Mesenchymal stem cell (in vitro differentiated cells and primary cell): ENCODE measurements at regions not wholly inside any gene's neighbourhood (a gene's known extent, or its start where the extent isn't known, plus 50 kb on each side); places are given as distances from the start of the nearest gene placed in this dataset.

Experiments
- DNase-seq: peaks from one replicate; pipeline ENCODE4 v3.0.0-alpha.2; 2013
- H2AFZ ChIP-seq: one replicate; pipeline ENCODE4 v1.6.1; 2013; ENCODE audit warnings: low read depth, mild to moderate bottlenecking, control low read depth, inconsistent platforms, low read length, moderate library complexity
- H2AK5ac ChIP-seq: 2 replicates; pipeline ENCODE4 v1.6.1; 2013; ENCODE audit warnings: low read length, moderate library complexity, mild to moderate bottlenecking, inconsistent platforms; ENCODE audit not compliant: severe bottlenecking
- H2BK120ac ChIP-seq: one replicate; pipeline ENCODE4 v1.6.1; 2013; ENCODE audit warnings: low read depth, mild to moderate bottlenecking, inconsistent platforms, low read length, moderate library complexity
- H2BK12ac ChIP-seq, 2 experiments: one replicate each; pipeline ENCODE4 v1.6.1; 2013; ENCODE audit warnings: inconsistent platforms in 2 of 2, low read length in 2 of 2, mild to moderate bottlenecking in 2 of 2, moderate library complexity in 2 of 2, control low read depth in 1 of 2
- H2BK15ac ChIP-seq: one replicate; pipeline ENCODE4 v1.6.1; 2013; ENCODE audit warnings: mild to moderate bottlenecking, low read depth, inconsistent platforms; ENCODE audit not compliant: poor library complexity, severe bottlenecking
- H2BK5ac ChIP-seq: 2 replicates; pipeline ENCODE4 v1.6.1; 2013; ENCODE audit warnings: low read depth, mild to moderate bottlenecking, low read length, control low read depth, inconsistent platforms; ENCODE audit not compliant: poor library complexity, severe bottlenecking
- H3K14ac ChIP-seq, 2 experiments: one replicate each; pipeline ENCODE4 v1.6.1; 2013; ENCODE audit warnings: inconsistent platforms in 2 of 2, low read length in 2 of 2, control low read depth in 1 of 2, mild to moderate bottlenecking in 1 of 2, moderate library complexity in 1 of 2
- H3K18ac ChIP-seq, 2 experiments: one replicate each; pipeline ENCODE4 v1.6.1; 2013; ENCODE audit warnings: inconsistent platforms in 2 of 2, low read length in 2 of 2, control low read depth in 1 of 2, low read depth in 1 of 2, mild to moderate bottlenecking in 1 of 2
- H3K23ac ChIP-seq, 2 experiments: one replicate each; pipeline ENCODE4 v1.6.1; 2013; ENCODE audit warnings: inconsistent platforms in 2 of 2, low read length in 2 of 2, mild to moderate bottlenecking in 2 of 2, moderate library complexity in 2 of 2, control low read depth in 1 of 2
- H3K27ac ChIP-seq: 2 replicates; pipeline ENCODE4 v1.5.1; 2013; ENCODE audit warnings: mild to moderate bottlenecking, moderate library complexity, low read length, control low read depth, inconsistent platforms; ENCODE audit not compliant: poor library complexity, severe bottlenecking
- H3K27me3 ChIP-seq, 2 experiments: 2 replicates each; pipeline versions ENCODE4 v1.6.1 to v1.7.0; 2013; ENCODE audit warnings: low read length in 2 of 2, mild to moderate bottlenecking in 2 of 2, moderate library complexity in 2 of 2, control low read depth in 1 of 2, inconsistent platforms in 1 of 2; ENCODE audit not compliant: control insufficient read depth in 1 of 2, insufficient read depth in 1 of 2
- H3K36me3 ChIP-seq, 2 experiments: 2 replicates each; pipeline versions ENCODE4 v1.6.1 to v1.7.0; 2013; ENCODE audit warnings: low read length in 2 of 2, control low read depth in 1 of 2, inconsistent platforms in 1 of 2, low read depth in 1 of 2, mild to moderate bottlenecking in 1 of 2; ENCODE audit not compliant: insufficient read depth in 2 of 2, control insufficient read depth in 1 of 2
- H3K4ac ChIP-seq, 2 experiments: one replicate each; pipeline ENCODE4 v1.6.1; 2013; ENCODE audit warnings: inconsistent platforms in 2 of 2, low read length in 2 of 2, mild to moderate bottlenecking in 2 of 2, moderate library complexity in 2 of 2, control low read depth in 1 of 2, low read depth in 1 of 2
- H3K4me1 ChIP-seq: 2 replicates; pipeline ENCODE4 v1.6.1; 2013; ENCODE audit warnings: low read depth, low read length, control low read depth; ENCODE audit not compliant: control insufficient read depth, insufficient read depth
- H3K4me2 ChIP-seq: 2 replicates; pipeline ENCODE4 v1.6.1; 2013; ENCODE audit warnings: low read length, mild to moderate bottlenecking, inconsistent platforms; ENCODE audit not compliant: poor library complexity, severe bottlenecking
- H3K4me3 ChIP-seq, 2 experiments: 2 replicates each; pipeline versions ENCODE4 v1.5.1 to v1.7.0; 2013; ENCODE audit warnings: low read length in 2 of 2, mild to moderate bottlenecking in 2 of 2, control low read depth in 1 of 2, low read depth in 1 of 2; ENCODE audit not compliant: insufficient read depth in 1 of 2
- H3K79me1 ChIP-seq: replicated peaks from 2 replicates; pipeline ENCODE4 v1.6.1; 2013; ENCODE audit warnings: mild to moderate bottlenecking, control low read depth, low read length, inconsistent platforms; ENCODE audit not compliant: poor library complexity, severe bottlenecking
- H3K9ac ChIP-seq: 2 replicates; pipeline ENCODE4 v1.7.0; 2013; ENCODE audit warnings: mild to moderate bottlenecking, low read length, moderate library complexity
- H3K9me3 ChIP-seq: 2 replicates; pipeline ENCODE4 v1.7.0; 2013; ENCODE audit warnings: mild to moderate bottlenecking, low read length; ENCODE audit not compliant: control insufficient read depth
- H4K8ac ChIP-seq: one replicate; pipeline ENCODE4 v1.6.1; 2013; ENCODE audit warnings: inconsistent platforms, mild to moderate bottlenecking, low read length, moderate library complexity
- H4K91ac ChIP-seq: one replicate; pipeline ENCODE4 v1.6.1; 2013; ENCODE audit warnings: mild to moderate bottlenecking, low read length, inconsistent platforms
- WGBS: methylation state at CpG from one replicate; pipeline ENCODE4 v1.1.7; 2013; ENCODE audit warnings: mixed read lengths; 5-methylcytosine and 5-hydroxymethylcytosine counted together

DNA sequence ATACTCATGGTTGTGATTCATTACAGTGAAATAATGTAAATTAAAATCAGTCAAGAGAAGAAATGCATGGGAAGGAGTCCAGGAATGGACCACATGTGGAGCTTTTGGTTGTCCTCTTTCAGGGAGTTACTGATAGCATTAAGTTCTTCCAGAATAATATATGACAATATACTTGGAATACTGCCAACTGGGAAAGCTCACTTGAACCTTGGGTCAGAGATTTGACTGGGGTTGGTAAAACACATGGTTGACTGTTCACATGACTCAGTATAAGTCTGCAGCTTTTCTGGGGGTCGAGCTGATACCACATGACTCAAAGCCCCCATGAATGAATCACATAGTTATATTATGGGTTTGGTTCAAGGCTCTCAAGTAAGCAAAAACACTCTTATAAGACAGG lies 1109.0 kb upstream of the CHAC2 start:
- Histone ChIP-seq H4K8ac (no peak overlapping the region), H3K4ac (no peak overlapping the region), H2AFZ (no peak overlapping the region), H3K9ac (no peak overlapping the region), H3K27ac (peak overlapping the region; percentile 49), H2BK120ac (no peak overlapping the region), H3K18ac (no peak overlapping the region), H3K14ac (no peak overlapping the region), H3K27me3 (no peaks in the 10 kb centered on the region), H2AK5ac (no peak overlapping the region), H3K36me3 (no peaks in the 10 kb centered on the region), H2BK15ac (no peak overlapping the region), H3K4me3 (no peak overlapping the region), H2BK12ac (no peak overlapping the region), H2BK5ac (no peak overlapping the region), H3K4me1 (no peaks in the 10 kb centered on the region), H4K91ac (no peak overlapping the region), H3K4me2 (no peak overlapping the region), H3K9me3 (no peaks in the 10 kb centered on the region), H3K79me1 (no peaks in the 10 kb centered on the region), H3K23ac (no peak overlapping the region)
- peak; percentile 70 for DNase-seq
- no CpG with 5 or more reads among the region's 1 CpG for WGBS

DNA sequence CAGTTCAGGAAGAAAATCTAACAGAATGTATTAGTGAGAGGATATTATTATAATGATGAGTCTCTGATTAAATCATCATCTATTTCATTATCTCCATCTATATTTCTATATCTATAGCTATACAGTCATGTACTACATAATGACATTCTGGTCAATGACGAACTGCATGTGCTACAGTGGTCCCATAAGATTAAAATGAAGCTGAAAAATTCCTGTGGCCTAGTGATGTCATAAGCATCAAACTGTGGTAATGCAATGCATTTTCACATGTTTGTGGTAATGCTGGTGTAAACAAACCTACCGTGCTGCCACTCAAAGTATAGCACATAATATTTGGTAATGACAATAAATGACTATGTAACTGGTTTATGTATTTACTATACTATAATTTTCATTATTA lies 1127.9 kb upstream of the CHAC2 start:
- H3K27me3 ChIP-seq: no peaks in the 10 kb centered on the region
- H3K14ac ChIP-seq: no peak overlapping the region
- no peak overlapping the region for H2BK12ac ChIP-seq
- H2BK5ac ChIP-seq: no peak overlapping the region
- no peak overlapping the region for H4K8ac ChIP-seq
- peaks cover 9% of the 10 kb centered on the region for H3K9me3 ChIP-seq
- H3K4me2 ChIP-seq: no peak overlapping the region
- WGBS: 64% methylated on average over 1 of the region's 2 CpGs
- no peak overlapping the region for H2AFZ ChIP-seq
- H4K91ac ChIP-seq: no peak overlapping the region
- no peak overlapping the region for H2AK5ac ChIP-seq
- no peaks in the 10 kb centered on the region for H3K4me1 ChIP-seq
- no peak overlapping the region for H3K27ac ChIP-seq
- peak; percentile 59 for DNase-seq
- no peak overlapping the region for H3K4me3 ChIP-seq
- H3K23ac ChIP-seq: no peak overlapping the region
- no peak overlapping the region for H2BK15ac ChIP-seq
- no peaks in the 10 kb centered on the region for H3K79me1 ChIP-seq
- no peak overlapping the region for H2BK120ac ChIP-seq
- H3K4ac ChIP-seq: no peak overlapping the region
- no peak overlapping the region for H3K9ac ChIP-seq
- no peaks in the 10 kb centered on the region for H3K36me3 ChIP-seq
- no peak overlapping the region for H3K18ac ChIP-seq

DNA sequence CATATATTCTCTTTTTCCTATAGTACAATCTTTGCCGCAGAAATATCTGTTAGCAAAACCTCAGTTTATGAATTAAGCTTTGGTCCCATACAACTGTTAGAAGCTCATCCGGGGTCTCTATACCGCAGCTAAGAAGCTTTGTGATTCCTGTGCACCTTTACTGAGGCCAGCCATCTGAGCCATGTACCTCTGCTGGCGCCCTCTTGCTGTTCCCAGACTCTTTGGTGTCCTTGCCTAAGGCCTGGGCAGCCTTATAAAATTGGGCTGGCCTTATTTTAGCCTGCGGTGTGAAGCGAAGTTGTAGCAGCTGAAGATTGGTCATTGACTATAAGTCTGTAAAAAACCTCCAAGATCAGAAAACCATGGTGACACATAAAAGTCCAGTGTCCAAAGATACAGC lies 1135.1 kb upstream of the CHAC2 start:
- H3K4me1 ChIP-seq: no peaks in the 10 kb centered on the region
- H4K8ac ChIP-seq: no peak overlapping the region
- H4K91ac ChIP-seq: no peak overlapping the region
- no peak overlapping the region for H2BK120ac ChIP-seq
- H3K14ac ChIP-seq: no peak overlapping the region
- no peak overlapping the region for H2BK15ac ChIP-seq
- no peak overlapping the region for H3K18ac ChIP-seq
- no peak overlapping the region for H2AK5ac ChIP-seq
- no peak overlapping the region for H2AFZ ChIP-seq
- H3K9ac ChIP-seq: no peak overlapping the region
- H3K4me3 ChIP-seq: no peak overlapping the region
- H3K4me2 ChIP-seq: no peak overlapping the region
- H2BK12ac ChIP-seq: no peak overlapping the region
- H3K27ac ChIP-seq: no peak overlapping the region
- 76% methylated on average over 6 of the region's 6 CpGs for WGBS
- H2BK5ac ChIP-seq: no peak overlapping the region
- no peaks in the 10 kb centered on the region for H3K36me3 ChIP-seq
- no peak for DNase-seq
- H3K23ac ChIP-seq: no peak overlapping the region
- H3K27me3 ChIP-seq: no peaks in the 10 kb centered on the region
- H3K79me1 ChIP-seq: no peaks in the 10 kb centered on the region
- H3K4ac ChIP-seq: no peak overlapping the region
- H3K9me3 ChIP-seq: peaks cover 13% of the 10 kb centered on the region

- Histone ChIP-seq H3K14ac (no peak overlapping the region), H3K27me3 (no peaks in the 10 kb centered on the region), H3K23ac (no peak overlapping the region), H3K9me3 (peaks cover 12% of the 10 kb centered on the region), H3K4me2 (no peak overlapping the region), H4K8ac (no peak overlapping the region), H4K91ac (no peak overlapping the region), H3K79me1 (no peaks in the 10 kb centered on the region), H3K4me1 (no peaks in the 10 kb centered on the region), H3K18ac (no peak overlapping the region), H3K36me3 (no peaks in the 10 kb centered on the region), H3K9ac (no peak overlapping the region), H2BK5ac (no peak overlapping the region), H3K27ac (no peak overlapping the region), H3K4ac (no peak overlapping the region), H2AFZ (no peak overlapping the region), H2AK5ac (no peak overlapping the region), H2BK15ac (peak overlapping the region; percentile 28), H3K4me3 (no peak overlapping the region), H2BK12ac (no peak overlapping the region), H2BK120ac (no peak overlapping the region)
- no peak for DNase-seq
- WGBS: 87% methylated on average over 11 of the region's 11 CpGs
Measured at GRCh38 chr2:52629944-52630343, 1137.7 kb upstream of the CHAC2 start.
